Muscle layer of colon (tissue), 2 donors: ENCODE measurements at regions not wholly inside any gene's neighbourhood (a gene's known extent, or its start where the extent isn't known, plus 50 kb on each side); places are given as distances from the start of the nearest gene placed in this dataset.
"Not testable (repeated sequence)": the region's sequence is repeated elsewhere in the genome, so short reads cannot be mapped to it uniquely, and the experiment has no call there.

ENCODE experiments used
- H3K27ac ChIP-seq: one replicate; pipeline ENCODE4 v1.7.0; 2013; ENCODE audit warnings: low read depth, mild to moderate bottlenecking, low read length, moderate library complexity
- H3K27me3 ChIP-seq, 2 donors: one replicate each; pipeline ENCODE4 v1.7.0; 2013; ENCODE audit warnings: low read length in 2 of 2, mild to moderate bottlenecking in 2 of 2; ENCODE audit not compliant: insufficient read depth in 2 of 2, control insufficient read depth in 1 of 2
- H3K36me3 ChIP-seq: one replicate; pipeline ENCODE4 v1.7.0; 2013; ENCODE audit warnings: mild to moderate bottlenecking, low read length; ENCODE audit not compliant: insufficient read depth
- H3K4me1 ChIP-seq: one replicate; pipeline ENCODE4 v1.7.0; 2013; ENCODE audit warnings: mild to moderate bottlenecking, low read length; ENCODE audit not compliant: insufficient read depth
- H3K4me3 ChIP-seq, 2 donors: one replicate each; pipeline ENCODE4 v1.7.0; 2013; ENCODE audit warnings: low read length in 2 of 2, low read depth in 1 of 2, mild to moderate bottlenecking in 1 of 2, moderate library complexity in 1 of 2
- H3K9ac ChIP-seq: one replicate; pipeline ENCODE4 v1.7.0; 2013; ENCODE audit warnings: low read length
- H3K9me3 ChIP-seq: one replicate; pipeline ENCODE4 v1.7.0; 2013; ENCODE audit warnings: mild to moderate bottlenecking, low read length
- donor health status: abdominal sarcoma.
- donor health status: Adenocarcinoma of cecum.

GRCh38 chr6:15739353-15739752, 76.5 kb upstream of the DTNBP1 start:
- H3K27me3 ChIP-seq, result no peaks in the 10 kb centered on the region
- no peak overlapping the region for H3K9ac ChIP-seq
- H3K27ac ChIP-seq, result no peak overlapping the region
- no peaks in the 10 kb centered on the region for H3K9me3 ChIP-seq
- H3K4me1 ChIP-seq, result no peaks in the 10 kb centered on the region
- no peak overlapping the region for H3K4me3 ChIP-seq
- H3K36me3 ChIP-seq, result no peaks in the 10 kb centered on the region

GRCh38 chr6:15738195-15738594, 75.4 kb upstream of the DTNBP1 start:
- H3K27ac ChIP-seq, result not testable (repeated sequence)

DNA sequence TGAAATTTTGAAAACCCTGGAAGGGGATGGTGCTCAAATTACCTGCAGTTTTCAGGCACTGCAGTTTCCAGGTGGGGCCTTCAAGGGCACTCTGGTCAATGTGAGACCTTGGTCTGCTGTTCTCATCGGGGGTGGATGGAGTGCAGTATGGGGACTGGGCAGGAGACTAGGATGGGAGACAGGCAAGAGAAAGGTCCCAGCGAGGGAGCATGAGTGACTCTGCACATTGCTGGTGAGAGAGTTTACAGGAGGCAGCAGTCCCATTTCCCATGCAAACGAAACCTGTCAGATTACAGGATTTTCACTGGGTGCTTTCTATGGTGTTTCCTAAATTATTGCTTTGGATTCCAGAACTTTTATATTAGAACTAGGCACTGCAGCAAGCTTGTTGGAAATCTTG, 73.5 kb upstream of the DTNBP1 start:
- no peaks in the 10 kb centered on the region for H3K4me1 ChIP-seq
- no peaks in the 10 kb centered on the region for H3K9me3 ChIP-seq
- no peak overlapping the region for H3K4me3 ChIP-seq
- H3K27ac ChIP-seq, result no peak overlapping the region
- H3K27me3 ChIP-seq, result no peaks in the 10 kb centered on the region
- no peak overlapping the region for H3K9ac ChIP-seq
- H3K36me3 ChIP-seq, result no peaks in the 10 kb centered on the region

More at GRCh38 chr6:15738195-15738594, 75.4 kb upstream of the DTNBP1 start:
- not testable (repeated sequence) for H3K27me3 ChIP-seq, H3K4me1 ChIP-seq, H3K9ac ChIP-seq, H3K4me3 ChIP-seq, H3K9me3 ChIP-seq, H3K36me3 ChIP-seq

DNA sequence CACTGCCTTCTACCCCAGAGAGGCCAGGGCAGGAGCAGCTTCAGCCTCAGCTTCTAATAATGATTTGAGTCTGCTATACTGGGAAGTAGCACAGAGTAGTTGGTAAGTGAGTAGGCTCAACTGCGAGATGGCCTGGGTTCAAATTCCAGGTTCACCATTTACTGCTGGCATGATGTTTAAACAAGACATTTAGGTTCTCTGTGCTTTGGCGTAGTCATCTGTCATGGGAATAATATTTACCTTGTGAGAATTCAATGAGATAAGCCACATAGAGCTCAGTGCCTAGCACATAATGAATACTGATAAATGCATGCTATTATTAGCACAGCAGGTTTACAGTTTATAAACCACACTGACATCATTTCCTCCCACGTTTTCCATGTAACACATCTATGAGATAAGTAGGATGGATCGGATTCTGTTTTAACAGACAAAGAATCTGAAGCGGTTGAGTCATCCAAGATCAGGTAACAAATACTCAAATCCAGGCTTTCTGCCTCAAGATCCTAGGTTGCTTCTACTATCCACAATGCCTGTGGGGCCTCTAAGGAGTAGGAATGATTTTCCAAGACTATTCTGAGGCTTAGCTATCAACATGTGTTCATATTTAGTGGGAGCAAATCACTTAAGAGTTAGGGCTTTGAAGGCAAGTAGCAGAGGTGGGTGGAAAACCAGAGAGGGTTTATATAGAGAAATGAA, 72.9 kb upstream of the DTNBP1 start:
- Histone ChIP-seq H3K27ac (no peak overlapping the region), H3K9me3 (no peaks in the 10 kb centered on the region), H3K27me3 (no peaks in the 10 kb centered on the region), H3K36me3 (no peaks in the 10 kb centered on the region), H3K4me1 (no peaks in the 10 kb centered on the region), H3K4me3 (no peak overlapping the region), H3K9ac (no peak overlapping the region)

- Histone ChIP-seq H3K9ac (no peak overlapping the region), H3K9me3 (no peaks in the 10 kb centered on the region), H3K36me3 (no peaks in the 10 kb centered on the region), H3K4me1 (no peaks in the 10 kb centered on the region), H3K27ac (no peak overlapping the region), H3K27me3 (no peaks in the 10 kb centered on the region), H3K4me3 (no peak overlapping the region)
These were observed 71.5 kb upstream of the DTNBP1 start for GRCh38 chr6:15734118-15734897.

DNA sequence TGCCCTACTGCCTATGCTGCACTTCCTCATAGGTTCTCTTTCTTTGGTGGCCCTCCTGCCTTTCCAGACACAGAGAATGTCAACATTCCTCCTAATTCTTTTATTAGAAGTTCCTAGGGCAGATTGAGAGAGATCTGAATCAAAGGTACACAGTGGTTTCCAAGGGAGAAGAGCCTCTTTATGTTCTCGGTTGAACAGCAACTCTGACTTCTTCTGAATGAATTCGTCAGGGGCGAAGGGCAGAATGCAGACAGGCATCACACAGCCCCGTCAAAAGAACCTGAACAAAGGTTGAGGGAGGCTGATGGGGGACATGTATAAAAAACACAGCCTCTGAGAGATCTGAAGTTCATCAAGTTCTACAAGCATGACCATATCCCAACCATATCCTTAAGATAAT, 68.1 kb upstream of the DTNBP1 start:
- Histone ChIP-seq H3K36me3 (no peaks in the 10 kb centered on the region), H3K27ac (no peak overlapping the region), H3K9ac (no peak overlapping the region), H3K4me1 (no peaks in the 10 kb centered on the region), H3K4me3 (no peak overlapping the region), H3K27me3 (no peaks in the 10 kb centered on the region), H3K9me3 (no peaks in the 10 kb centered on the region)

DNA sequence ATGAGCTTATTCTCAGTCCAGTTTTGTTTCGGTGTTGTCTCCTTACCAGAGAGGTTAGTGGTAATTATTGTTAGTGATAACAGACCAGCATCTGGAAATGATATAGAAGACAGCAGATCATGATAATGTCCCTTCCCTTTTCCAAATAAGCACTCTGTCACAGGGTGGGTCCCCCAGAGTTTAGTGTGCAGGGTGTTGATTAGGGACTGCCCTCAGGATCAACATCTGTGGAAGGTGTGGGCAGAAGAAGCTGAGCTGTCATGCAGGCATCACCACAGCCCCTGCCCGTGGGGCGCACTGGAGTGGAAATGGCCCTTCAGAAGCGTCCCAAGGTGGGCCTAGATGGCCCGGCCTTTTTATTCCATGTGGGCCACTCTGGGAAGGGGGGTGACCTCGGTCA, 67.6 kb upstream of the DTNBP1 start:
- H3K4me1 ChIP-seq, result no peaks in the 10 kb centered on the region
- H3K9ac ChIP-seq, result no peak overlapping the region
- H3K4me3 ChIP-seq, result no peak overlapping the region
- H3K9me3 ChIP-seq, result no peaks in the 10 kb centered on the region
- no peaks in the 10 kb centered on the region for H3K27me3 ChIP-seq
- no peak overlapping the region for H3K27ac ChIP-seq
- H3K36me3 ChIP-seq, result no peaks in the 10 kb centered on the region

- Histone ChIP-seq H3K27me3 (no peaks in the 10 kb centered on the region), H3K4me3 (no peak overlapping the region), H3K4me1 (no peaks in the 10 kb centered on the region), H3K36me3 (no peaks in the 10 kb centered on the region), H3K27ac (no peak overlapping the region), H3K9ac (no peak overlapping the region), H3K9me3 (no peaks in the 10 kb centered on the region)
These were observed 59.9 kb upstream of the DTNBP1 start for GRCh38 chr6:15722731-15723130.

DNA sequence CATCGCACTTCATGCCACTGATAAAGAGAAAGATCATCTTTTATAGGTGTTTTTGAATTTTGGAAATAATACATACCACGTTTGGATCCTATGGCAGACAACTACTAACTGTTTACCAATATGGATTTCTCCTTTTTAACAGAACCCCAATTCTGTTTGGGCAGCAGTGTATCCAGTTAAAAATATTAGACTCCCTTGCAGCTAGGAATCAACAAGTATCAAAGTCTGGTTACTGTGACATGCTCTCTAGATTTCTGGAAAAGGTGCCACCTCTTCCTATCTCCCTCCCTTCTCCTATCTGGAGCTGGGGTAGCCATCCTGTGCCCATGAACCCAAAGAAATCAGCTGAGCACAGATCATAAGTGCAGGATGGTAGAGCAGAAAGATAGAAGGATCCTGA, 54.1 kb upstream of the DTNBP1 start:
- H3K9me3 ChIP-seq, result no peaks in the 10 kb centered on the region
- H3K27me3 ChIP-seq, result no peaks in the 10 kb centered on the region
- H3K4me1 ChIP-seq, result no peaks in the 10 kb centered on the region
- no peak overlapping the region for H3K4me3 ChIP-seq
- no peak overlapping the region for H3K9ac ChIP-seq
- H3K27ac ChIP-seq, result no peak overlapping the region
- no peaks in the 10 kb centered on the region for H3K36me3 ChIP-seq

- Histone ChIP-seq H3K27me3 (no peaks in the 10 kb centered on the region), H3K4me3 (no peak overlapping the region), H3K9ac (no peak overlapping the region), H3K36me3 (no peaks in the 10 kb centered on the region), H3K27ac (no peak overlapping the region), H3K4me1 (no peaks in the 10 kb centered on the region), H3K9me3 (no peaks in the 10 kb centered on the region)
These were observed 53.0 kb upstream of the DTNBP1 start for GRCh38 chr6:15715851-15716250.

GRCh38 chr6:15715060-15715459, 52.2 kb upstream of the DTNBP1 start:
- no peak overlapping the region for H3K27ac ChIP-seq
- no peak overlapping the region for H3K4me3 ChIP-seq
- H3K36me3 ChIP-seq, result no peaks in the 10 kb centered on the region

DNA sequence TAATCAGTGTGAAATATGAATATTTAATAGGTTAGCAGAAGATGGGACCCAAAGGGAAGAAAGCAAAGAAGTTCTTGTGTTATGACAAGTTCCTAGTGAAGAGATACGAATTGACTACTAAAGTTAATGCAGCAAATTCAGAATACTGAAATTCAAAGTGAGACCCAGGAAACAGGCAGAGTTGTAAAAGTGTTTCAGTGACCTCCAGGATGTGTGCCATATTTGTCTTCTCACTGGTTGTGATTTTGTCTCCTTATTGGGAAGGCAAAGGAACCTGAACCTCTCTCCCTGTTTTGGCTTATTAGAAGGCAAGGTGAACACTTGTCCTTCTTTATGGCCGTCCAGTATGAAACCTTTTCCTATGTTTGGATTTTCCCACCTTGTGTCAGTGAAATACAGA, 51.8 kb upstream of the DTNBP1 start:
- H3K4me3 ChIP-seq, result no peak overlapping the region
- no peaks in the 10 kb centered on the region for H3K9me3 ChIP-seq
- no peaks in the 10 kb centered on the region for H3K36me3 ChIP-seq
- H3K27me3 ChIP-seq, result no peaks in the 10 kb centered on the region
- no peak overlapping the region for H3K9ac ChIP-seq
- no peaks in the 10 kb centered on the region for H3K4me1 ChIP-seq
- no peak overlapping the region for H3K27ac ChIP-seq

More at GRCh38 chr6:15715060-15715459, 52.2 kb upstream of the DTNBP1 start:
- Histone ChIP-seq H3K4me1 (no peaks in the 10 kb centered on the region), H3K27me3 (no peaks in the 10 kb centered on the region), H3K9me3 (no peaks in the 10 kb centered on the region), H3K9ac (no peak overlapping the region)
